SK-N-SH treated with all-trans-retinoic acid at 6 μM for 48 hours (cell line): ENCODE measurements at regions not wholly inside any gene's neighbourhood (a gene's known extent, or its start where the extent isn't known, plus 50 kb on each side); places are given as distances from the start of the nearest gene placed in this dataset.

Experiments
- ATAC-seq: fragments of 200-7000 bp; cut with Tn5 transposase; 3 replicates; pipeline ENCODE4 v1.9.1; 2020; ENCODE audit warnings: mild to moderate bottlenecking, moderate library complexity
- ARNTL ChIP-seq: fragments of 450-650 bp; formaldehyde crosslinking; IDR thresholded peaks from 2 replicates; pipeline ENCODE4 v1.5.0; 2020; ENCODE audit warnings: low read depth, mild to moderate bottlenecking, moderate library complexity, borderline replicate concordance
- BACH2 ChIP-seq: fragments of 250-450 bp; sonication (Bioruptor Pico); IDR thresholded peaks from 2 replicates; pipeline ENCODE4 v1.9.0; 2021; ENCODE audit warnings: mild to moderate bottlenecking, borderline replicate concordance
- CREB5 ChIP-seq: fragments of 250-450 bp; sonication (Bioruptor Pico); IDR thresholded peaks from 2 replicates; pipeline ENCODE4 v1.5.1; 2020; ENCODE audit warnings: low read depth, mild to moderate bottlenecking, moderate library complexity
- CSRNP3 ChIP-seq: fragments of 250-450 bp; sonication (Bioruptor Pico); IDR thresholded peaks from 2 replicates; pipeline ENCODE4 v1.5.1; 2021; ENCODE audit warnings: mild to moderate bottlenecking, moderate library complexity
- ESRRG ChIP-seq: fragments of 250-450 bp; sonication (Bioruptor Pico); IDR thresholded peaks from 2 replicates; pipeline ENCODE4 v1.6.1; 2021; ENCODE audit warnings: mild to moderate bottlenecking
- GLIS3 ChIP-seq: fragments of 250-450 bp; sonication (Bioruptor Pico); IDR thresholded peaks from 2 replicates; pipeline ENCODE4 v1.5.0; 2020; ENCODE audit warnings: mild to moderate bottlenecking, moderate library complexity
- ISL1 ChIP-seq: fragments of 250-450 bp; sonication (Bioruptor Pico); IDR thresholded peaks from 2 replicates; pipeline ENCODE4 v2.1.2; 2022; ENCODE audit warnings: mild to moderate bottlenecking, moderate library complexity
- OSR1 ChIP-seq: fragments of 250-450 bp; sonication (Bioruptor Pico); IDR thresholded peaks from 2 replicates; pipeline ENCODE4 v1.8.0; 2022; ENCODE audit warnings: moderate library complexity, mild to moderate bottlenecking, inconsistent platforms
- PATZ1 ChIP-seq: fragments of 250-450 bp; sonication (Bioruptor Pico); IDR thresholded peaks from 2 replicates; pipeline ENCODE4 v1.8.0; 2020; ENCODE audit warnings: mild to moderate bottlenecking, moderate library complexity, borderline replicate concordance
- POU6F1 ChIP-seq: fragments of 250-450 bp; sonication (Bioruptor Pico); IDR thresholded peaks from 2 replicates; pipeline ENCODE4 v1.8.0; 2021; ENCODE audit warnings: low read depth, mild to moderate bottlenecking, moderate library complexity, borderline replicate concordance
- PPARA ChIP-seq: fragments of 250-450 bp; sonication (Bioruptor Pico); IDR thresholded peaks from 2 replicates; pipeline ENCODE4 v1.5.0; 2020; ENCODE audit warnings: mild to moderate bottlenecking, borderline replicate concordance
- RARB ChIP-seq: fragments of 250-450 bp; sonication (Bioruptor Pico); IDR thresholded peaks from 2 replicates; pipeline ENCODE4 v1.8.0; 2021; ENCODE audit warnings: mild to moderate bottlenecking, moderate library complexity
- SNAI2 ChIP-seq: fragments of 250-450 bp; sonication (Bioruptor Pico); IDR thresholded peaks from 2 replicates; pipeline ENCODE4 v1.5.0; 2020; ENCODE audit warnings: mild to moderate bottlenecking, moderate library complexity
- TCF4 ChIP-seq: fragments of 250-450 bp; sonication (Bioruptor Pico); IDR thresholded peaks from 2 replicates; pipeline ENCODE4 v1.8.0; 2021; ENCODE audit warnings: mild to moderate bottlenecking, moderate library complexity, borderline replicate concordance
- TOX ChIP-seq: fragments of 250-450 bp; sonication (Bioruptor Pico); IDR thresholded peaks from 2 replicates; pipeline ENCODE4 v1.8.0; 2021; ENCODE audit warnings: mild to moderate bottlenecking, moderate library complexity, borderline replicate concordance
- ZC3H10 ChIP-seq: fragments of 250-450 bp; sonication (Bioruptor Pico); IDR thresholded peaks from 2 replicates; pipeline ENCODE4 v1.5.1; 2021; ENCODE audit warnings: mild to moderate bottlenecking, moderate library complexity
- ZFP3 ChIP-seq: fragments of 250-450 bp; sonication (Bioruptor Pico); IDR thresholded peaks from 2 replicates; pipeline ENCODE4 v1.5.0; 2020; ENCODE audit warnings: mild to moderate bottlenecking, moderate library complexity
- ZFP30 ChIP-seq: fragments of 450-650 bp; formaldehyde crosslinking; IDR thresholded peaks from 2 replicates; pipeline ENCODE4 v1.5.0; 2022; ENCODE audit warnings: mild to moderate bottlenecking, moderate library complexity
- ZNF565 ChIP-seq: fragments of 450-650 bp; formaldehyde crosslinking; conservative IDR thresholded peaks from 2 replicates; pipeline ENCODE4 v1.5.0; 2020; ENCODE audit warnings: low read depth, mild to moderate bottlenecking, moderate library complexity
- ZNF70 ChIP-seq: fragments of 450-650 bp; formaldehyde crosslinking; IDR thresholded peaks from 2 replicates; pipeline ENCODE4 v1.5.0; 2020; ENCODE audit warnings: mild to moderate bottlenecking, moderate library complexity
- ZNF8 ChIP-seq: fragments of 450-650 bp; formaldehyde crosslinking; IDR thresholded peaks from 2 replicates; pipeline ENCODE4 v1.5.0; 2020; ENCODE audit warnings: mild to moderate bottlenecking, moderate library complexity
- TF ChIP-seq, protein P1 (sequence below): fragments of 250-450 bp; sonication (Bioruptor Pico); IDR thresholded peaks from 2 replicates; pipeline ENCODE4 v1.5.0; 2020; ENCODE audit warnings: mild to moderate bottlenecking, moderate library complexity

DNA sequence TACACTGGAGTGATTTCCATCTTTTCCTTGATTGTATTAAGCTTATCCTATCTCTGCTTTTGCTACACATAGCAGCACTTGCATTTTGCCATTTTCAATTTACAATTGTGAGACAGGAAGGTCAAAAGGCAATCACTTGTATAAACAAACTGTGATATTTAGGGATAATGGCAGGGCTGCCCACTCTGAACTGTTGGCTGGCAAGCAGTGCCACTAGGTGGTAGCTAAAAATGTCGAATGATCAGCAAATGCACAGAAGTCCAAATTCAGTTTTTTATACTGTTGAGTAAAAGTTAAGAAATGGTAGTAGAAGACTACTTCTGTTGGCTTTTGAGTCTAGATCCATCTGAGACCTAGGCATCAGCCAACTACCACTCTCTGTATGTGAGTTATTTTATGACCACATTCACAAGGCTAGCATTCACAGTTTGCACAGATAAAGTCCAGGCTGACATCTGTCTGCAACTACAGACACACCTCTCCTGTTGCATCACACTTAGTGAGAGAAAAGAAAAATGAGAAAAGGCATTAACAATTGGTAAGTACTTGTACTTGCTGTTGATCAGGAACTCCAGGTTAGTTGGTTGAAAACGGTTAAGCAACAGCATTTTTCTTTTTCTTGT, 108.8 kb upstream of the ASTN2 start:
- TF ChIP-seq CSRNP3 (CRISPR knock-in tag) (no peak), BACH2 (CRISPR knock-in tag) (no peak), PPARA (CRISPR knock-in tag) (no peak), CREB5 (CRISPR knock-in tag) (no peak), ZNF8 (CRISPR knock-in tag) (no peak), TCF4 (CRISPR knock-in tag) (no peak), ISL1 (CRISPR knock-in tag) (no peak), ARNTL (CRISPR knock-in tag) (no peak), PATZ1 (no peak)
- TF ChIP-seq, protein P1, sequence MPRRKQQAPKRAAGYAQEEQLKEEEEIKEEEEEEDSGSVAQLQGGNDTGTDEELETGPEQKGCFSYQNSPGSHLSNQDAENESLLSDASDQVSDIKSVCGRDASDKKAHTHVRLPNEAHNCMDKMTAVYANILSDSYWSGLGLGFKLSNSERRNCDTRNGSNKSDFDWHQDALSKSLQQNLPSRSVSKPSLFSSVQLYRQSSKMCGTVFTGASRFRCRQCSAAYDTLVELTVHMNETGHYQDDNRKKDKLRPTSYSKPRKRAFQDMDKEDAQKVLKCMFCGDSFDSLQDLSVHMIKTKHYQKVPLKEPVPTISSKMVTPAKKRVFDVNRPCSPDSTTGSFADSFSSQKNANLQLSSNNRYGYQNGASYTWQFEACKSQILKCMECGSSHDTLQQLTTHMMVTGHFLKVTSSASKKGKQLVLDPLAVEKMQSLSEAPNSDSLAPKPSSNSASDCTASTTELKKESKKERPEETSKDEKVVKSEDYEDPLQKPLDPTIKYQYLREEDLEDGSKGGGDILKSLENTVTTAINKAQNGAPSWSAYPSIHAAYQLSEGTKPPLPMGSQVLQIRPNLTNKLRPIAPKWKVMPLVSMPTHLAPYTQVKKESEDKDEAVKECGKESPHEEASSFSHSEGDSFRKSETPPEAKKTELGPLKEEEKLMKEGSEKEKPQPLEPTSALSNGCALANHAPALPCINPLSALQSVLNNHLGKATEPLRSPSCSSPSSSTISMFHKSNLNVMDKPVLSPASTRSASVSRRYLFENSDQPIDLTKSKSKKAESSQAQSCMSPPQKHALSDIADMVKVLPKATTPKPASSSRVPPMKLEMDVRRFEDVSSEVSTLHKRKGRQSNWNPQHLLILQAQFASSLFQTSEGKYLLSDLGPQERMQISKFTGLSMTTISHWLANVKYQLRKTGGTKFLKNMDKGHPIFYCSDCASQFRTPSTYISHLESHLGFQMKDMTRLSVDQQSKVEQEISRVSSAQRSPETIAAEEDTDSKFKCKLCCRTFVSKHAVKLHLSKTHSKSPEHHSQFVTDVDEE (CRISPR knock-in tag): no peak
- no peak for ATAC-seq

DNA sequence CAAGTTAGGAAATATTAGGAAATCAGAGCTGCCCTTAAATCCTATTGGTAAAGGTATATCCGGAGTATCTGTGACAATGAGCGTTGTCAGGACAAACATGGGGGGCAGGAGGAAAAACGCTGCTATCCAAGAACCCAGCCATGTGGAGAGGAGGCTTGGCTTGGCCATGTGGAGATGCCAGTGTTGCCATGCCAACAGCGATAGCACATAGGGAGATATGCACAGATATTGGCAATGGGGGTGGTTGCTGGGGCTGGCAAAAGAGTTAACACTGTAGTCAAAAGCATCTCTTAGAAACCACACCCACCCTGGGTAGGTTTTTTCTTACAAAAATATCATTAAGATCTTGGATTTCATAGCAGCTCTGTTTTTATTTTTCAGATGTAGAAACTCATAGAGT, 106.4 kb upstream of the ASTN2 start:
- no peak for ATAC-seq
- TF ChIP-seq POU6F1 (CRISPR knock-in tag) (no peak), RARB (CRISPR knock-in tag) (no peak), ZFP3 (CRISPR knock-in tag) (no peak), TOX (CRISPR knock-in tag) (no peak), SNAI2 (CRISPR knock-in tag) (no peak), ARNTL (CRISPR knock-in tag) (no peak), PPARA (CRISPR knock-in tag) (no peak), ZNF70 (CRISPR knock-in tag) (no peak), ESRRG (CRISPR knock-in tag) (no peak), ISL1 (CRISPR knock-in tag) (no peak), BACH2 (CRISPR knock-in tag) (no peak), ZC3H10 (CRISPR knock-in tag) (no peak), GLIS3 (no peak), ZNF8 (CRISPR knock-in tag) (no peak)

- no peak for ATAC-seq
- TF ChIP-seq ZNF70 (CRISPR knock-in tag) (no peak), TCF4 (CRISPR knock-in tag) (no peak), BACH2 (CRISPR knock-in tag) (no peak), ZNF565 (no peak), SNAI2 (CRISPR knock-in tag) (no peak), ZFP3 (CRISPR knock-in tag) (no peak), ZFP30 (CRISPR knock-in tag) (no peak), OSR1 (CRISPR knock-in tag) (no peak), CSRNP3 (CRISPR knock-in tag) (no peak), ZNF8 (CRISPR knock-in tag) (no peak)
- TF ChIP-seq, protein P1 (CRISPR knock-in tag): no peak
Observed at GRCh38 chr9:117516676-117517632, 102.1 kb upstream of the ASTN2 start.
